GM19463 (cell line): ENCODE measurements at regions not wholly inside any gene's neighbourhood (a gene's known extent, or its start where the extent isn't known, plus 50 kb on each side); places are given as distances from the start of the nearest gene placed in this dataset.

Source experiments
- ATAC-seq: cut with Tn5 transposase; IDR thresholded peaks from one replicate; pipeline ENCODE4 v1.9.1; 2021; ENCODE audit warnings: mild to moderate bottlenecking, moderate library complexity; ENCODE audit not compliant: unreplicated experiment

DNA sequence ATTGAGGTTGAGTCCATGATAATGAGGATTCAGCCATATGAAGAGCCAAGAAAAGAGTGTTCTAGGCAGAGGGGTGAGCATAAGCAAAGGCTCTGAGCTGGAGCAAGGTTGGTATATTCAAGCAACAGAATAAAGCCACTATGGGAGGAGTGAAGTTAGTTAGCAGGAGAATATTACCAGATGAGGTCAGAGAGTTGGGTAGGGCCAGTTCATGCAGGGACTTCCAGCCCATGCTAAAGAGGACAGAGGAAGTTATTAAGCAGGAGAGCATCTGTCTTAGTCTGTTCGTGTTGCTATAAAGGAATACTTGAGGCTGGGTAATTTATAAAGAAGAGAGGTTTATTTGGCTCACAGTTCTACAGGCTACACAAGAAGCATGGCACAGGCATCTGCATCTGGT, 57.1 kb upstream of the ATG10 start:
- ATAC-seq = no peak

DNA sequence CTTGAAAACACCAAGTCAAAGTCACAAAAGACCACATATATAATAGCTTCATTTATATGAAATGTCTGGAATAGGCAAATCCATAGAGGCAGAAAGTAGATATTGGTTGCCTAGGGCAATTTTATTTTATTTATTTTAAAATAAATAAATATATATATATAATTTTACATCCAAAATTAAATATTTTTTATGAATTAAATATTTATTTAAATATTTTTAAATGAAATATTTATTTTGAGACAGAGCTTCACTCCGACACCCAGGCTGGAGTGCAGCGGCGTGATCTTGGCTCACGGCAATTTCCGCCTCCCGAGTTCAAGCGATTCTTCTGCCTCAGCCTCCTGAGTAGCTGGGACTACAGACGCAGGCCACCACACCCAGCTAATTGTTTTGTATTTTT, 58.9 kb upstream of the ATG10 start:
- no peak for ATAC-seq

GRCh38 chr5:81909677-81910076, 62.1 kb upstream of the ATG10 start:
- peak; percentile 82 for ATAC-seq

DNA sequence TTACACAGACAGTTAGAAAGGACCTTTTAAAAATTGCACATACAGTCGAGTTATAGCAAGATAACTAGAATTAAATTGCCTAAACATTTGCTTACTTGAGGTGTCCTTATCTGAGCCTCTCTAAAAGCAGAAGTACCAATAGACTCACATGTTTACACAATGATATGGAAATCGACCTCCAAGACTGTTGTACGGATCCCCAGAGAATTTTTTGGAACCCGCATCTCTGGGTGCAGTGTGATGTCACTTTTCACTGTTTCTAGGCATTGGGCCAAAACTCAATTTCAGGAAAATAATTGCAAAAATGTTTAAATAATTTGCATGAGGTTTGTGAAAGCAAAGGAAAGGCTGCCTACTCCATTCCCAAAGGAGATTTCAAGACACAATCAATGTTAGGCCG, 63.1 kb upstream of the ATG10 start:
- no peak for ATAC-seq

GRCh38 chr5:81908044-81908443, 63.8 kb upstream of the ATG10 start:
- ATAC-seq = no peak

DNA sequence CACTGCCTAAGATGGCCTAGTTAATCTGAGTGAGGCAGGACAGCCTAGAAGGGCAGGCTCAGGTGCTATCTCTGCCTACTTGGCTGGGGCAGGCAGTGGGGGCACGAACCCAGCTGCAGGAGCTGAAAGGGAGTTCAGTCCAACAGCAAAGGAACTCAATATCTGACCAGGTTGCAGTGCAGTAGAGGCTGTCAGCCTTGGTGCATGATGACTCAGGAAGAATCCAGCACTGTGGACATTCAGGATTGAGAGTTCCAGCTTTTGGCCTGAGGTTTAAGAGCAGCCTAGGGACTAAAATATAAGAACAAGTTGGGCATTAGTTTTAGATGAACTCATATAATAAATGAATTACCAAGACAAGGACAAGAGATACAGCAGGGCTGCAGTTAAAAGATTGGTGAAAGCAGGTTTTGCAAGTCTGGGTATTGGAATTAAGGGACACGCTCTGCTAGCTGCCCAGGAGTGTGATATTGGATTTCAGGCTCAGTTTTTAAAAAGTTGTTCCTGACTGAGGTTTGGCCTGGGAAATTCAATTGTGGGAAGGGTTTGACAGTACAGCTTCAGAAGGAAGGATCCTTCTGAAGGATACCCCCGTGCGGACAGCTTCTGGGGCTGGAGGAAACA, 64.7 kb upstream of the ATG10 start:
- ATAC-seq = no peak

DNA sequence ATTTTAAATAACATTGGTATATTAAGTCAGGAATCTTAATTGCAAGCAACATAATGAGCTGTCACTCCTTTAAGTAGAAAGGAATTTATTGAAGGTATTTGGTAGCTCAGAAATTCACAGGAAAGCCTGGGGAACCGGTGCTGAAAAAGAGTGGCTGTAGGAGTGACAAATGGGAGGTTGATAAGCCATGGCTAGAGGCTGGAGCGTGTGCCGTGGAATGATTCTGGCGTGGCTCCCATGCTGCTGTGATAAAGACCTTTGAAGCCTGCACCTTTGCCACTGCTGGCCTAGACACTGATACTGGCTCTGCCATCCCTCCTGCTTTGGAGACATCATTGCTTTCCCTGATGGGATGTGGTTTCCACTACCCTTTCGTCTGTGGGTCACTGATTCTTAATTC, 65.7 kb upstream of the ATG10 start:
- no peak for ATAC-seq

DNA sequence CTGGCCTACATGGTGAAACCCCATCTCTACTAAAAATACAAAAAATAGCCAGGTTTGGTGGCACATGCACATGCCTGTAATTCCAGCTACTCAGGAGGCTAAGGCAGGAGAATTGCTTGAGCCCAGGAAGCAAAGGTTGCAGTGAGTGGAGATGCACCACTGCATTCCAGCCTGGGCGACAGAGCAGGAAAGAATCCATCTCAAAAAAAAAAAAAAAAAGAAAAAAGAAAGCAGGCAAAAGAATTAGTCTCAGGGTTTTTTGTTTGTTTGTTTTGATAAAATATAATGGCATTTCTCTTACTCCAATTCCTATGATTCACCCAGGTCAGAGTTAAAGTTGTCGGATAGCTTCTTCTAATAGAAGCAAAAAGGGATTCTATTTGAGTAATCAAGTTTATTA, 67.0 kb upstream of the ATG10 start:
- no peak for ATAC-seq

DNA sequence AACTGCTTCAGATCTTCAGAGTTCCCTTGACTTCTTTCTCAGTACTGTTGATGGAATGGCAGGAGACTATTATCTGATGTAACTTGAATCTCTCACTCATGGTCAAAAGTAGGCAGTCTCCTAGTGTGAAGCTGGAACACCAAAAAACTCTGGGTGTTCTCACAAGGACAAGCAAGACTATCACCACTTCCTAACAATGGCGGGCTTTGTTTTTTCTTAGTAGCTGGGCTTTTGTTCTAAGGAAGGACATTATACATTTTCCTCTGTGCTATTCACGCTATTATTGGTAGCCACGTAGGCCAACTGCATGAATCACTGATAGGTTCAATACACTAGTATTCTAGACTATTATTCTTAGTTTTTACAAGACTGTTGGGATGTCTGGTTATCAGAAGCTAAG, 67.7 kb upstream of the ATG10 start:
- no peak for ATAC-seq

GRCh38 chr5:81901586-81901985, 70.2 kb upstream of the ATG10 start:
- no peak for ATAC-seq

DNA sequence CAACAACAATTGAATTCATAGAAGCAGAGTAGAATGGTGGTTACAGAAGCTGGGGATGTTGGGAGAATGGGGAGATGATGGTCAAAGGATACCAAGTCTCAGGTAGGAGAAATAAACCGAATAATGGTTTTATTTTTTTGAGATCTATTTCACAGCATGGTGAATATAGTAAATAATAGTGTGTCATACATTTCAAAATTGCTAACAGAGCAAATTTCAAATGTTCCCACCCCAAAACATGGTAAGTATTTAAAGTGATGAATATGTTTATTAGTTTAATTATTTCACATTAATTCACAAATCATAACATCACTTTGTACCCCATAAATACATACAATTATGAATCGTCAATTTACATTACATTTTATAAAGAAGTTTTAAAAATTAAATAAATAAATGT, 72.7 kb upstream of the ATG10 start:
- no peak for ATAC-seq

DNA sequence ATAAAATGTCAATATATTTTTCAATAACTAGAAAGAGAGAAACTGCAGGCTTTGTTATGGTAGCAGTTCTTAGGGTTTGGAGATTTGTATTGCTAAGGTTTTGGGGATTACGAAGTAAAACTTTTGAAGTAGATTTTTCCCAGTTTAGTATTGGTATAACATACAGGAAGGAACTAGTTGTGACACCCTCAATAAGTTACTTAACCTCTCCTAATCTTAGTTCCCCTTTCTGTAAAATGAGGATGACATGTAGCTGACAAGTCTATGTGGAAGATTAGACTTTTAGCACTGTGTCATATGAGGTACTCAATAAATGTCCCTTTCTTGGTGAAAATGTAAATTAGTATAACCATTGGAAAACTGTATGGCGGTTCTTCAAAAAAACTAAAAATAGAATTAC, 73.4 kb upstream of the ATG10 start:
- ATAC-seq = no peak

DNA sequence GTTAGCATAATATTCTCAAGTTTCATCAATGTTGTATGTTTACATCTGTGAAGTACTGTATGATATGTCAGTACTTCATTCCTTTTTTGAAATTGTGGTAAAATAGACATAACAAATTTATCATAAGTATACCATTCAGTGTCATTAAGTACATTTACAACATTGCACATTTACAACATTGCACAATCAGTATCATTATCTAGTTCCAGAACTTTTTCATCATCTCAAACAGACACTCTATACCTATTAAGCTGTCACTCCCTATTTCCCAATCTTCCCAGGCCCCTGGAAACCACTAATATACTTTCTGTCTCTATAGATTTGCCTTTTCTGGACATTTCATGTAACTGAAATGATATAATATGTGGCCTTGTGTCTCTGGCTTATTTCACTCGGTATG, 75.1 kb upstream of the ATG10 start:
- no peak for ATAC-seq

DNA sequence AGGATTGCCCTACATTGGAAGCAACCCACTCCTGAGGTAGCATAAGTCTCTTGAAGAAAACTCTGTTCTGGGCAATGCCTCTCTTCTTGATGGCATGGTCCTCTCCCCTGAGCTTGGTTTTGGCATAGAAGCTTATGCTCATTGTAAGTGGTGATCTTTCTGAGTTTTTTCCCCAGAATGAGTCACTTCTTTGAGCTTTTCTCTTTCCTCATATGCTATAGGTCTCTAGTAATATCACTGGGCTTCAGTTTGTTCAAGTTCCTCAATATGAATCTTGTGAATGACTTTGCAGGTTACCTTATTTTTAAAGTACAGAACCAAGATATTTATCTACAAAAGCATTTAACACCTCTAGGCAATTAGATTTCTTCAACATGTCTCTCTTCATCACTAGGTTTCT, 76.5 kb upstream of the ATG10 start:
- ATAC-seq = no peak

- ATAC-seq = no peak
These were observed 77.9 kb upstream of the ATG10 start for GRCh38 chr5:81893961-81894360.

GRCh38 chr5:81884871-81885270, 87.0 kb upstream of the ATG10 start:
- no peak for ATAC-seq

DNA sequence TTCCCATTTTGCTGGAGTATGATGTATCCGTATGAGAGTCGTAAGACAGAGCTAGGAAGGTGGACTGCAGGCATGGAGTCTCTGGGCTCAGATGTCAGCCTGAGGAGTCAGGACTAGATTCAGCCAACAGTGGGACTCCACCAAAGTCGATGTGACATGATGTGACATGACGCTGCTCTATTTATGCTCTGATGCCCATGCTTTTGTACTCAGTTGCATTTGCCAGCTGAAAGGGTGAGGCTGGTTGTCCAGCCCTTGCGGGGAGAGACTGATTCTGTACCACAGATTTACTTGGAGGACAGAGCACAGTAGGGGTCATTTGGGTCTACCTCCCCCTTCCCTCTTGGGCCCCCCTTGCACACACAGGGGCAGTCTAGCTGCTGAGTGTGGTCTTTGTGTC, 88.5 kb upstream of the ATG10 start:
- ATAC-seq = no peak

- ATAC-seq = no peak
These were observed 90.2 kb upstream of the ATG10 start for GRCh38 chr5:81881595-81881994.

- no peak for ATAC-seq
These were observed 91.9 kb upstream of the ATG10 start for GRCh38 chr5:81879936-81880335.

DNA sequence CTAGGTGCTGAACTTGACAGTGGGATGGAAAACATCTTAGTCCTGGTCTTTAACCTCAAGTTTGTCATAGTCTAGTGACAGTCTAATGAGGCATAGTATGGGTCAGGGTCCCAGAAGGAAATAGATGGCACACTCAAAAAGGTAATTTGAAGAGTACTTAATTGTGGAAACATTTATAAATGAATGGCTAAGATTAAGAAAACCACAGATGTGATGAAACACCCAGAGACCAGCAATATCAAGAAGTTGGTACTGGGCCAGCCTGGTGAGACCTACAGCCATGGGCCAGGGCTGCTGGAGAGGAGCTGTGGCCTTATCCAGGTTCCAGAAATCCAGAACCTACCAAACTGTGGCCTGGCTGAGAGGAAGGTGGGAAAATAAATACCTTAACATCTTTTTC, 93.5 kb upstream of the ATG10 start:
- ATAC-seq = no peak

GRCh38 chr5:81866994-81867393, 104.8 kb upstream of the ATG10 start:
- no peak for ATAC-seq

DNA sequence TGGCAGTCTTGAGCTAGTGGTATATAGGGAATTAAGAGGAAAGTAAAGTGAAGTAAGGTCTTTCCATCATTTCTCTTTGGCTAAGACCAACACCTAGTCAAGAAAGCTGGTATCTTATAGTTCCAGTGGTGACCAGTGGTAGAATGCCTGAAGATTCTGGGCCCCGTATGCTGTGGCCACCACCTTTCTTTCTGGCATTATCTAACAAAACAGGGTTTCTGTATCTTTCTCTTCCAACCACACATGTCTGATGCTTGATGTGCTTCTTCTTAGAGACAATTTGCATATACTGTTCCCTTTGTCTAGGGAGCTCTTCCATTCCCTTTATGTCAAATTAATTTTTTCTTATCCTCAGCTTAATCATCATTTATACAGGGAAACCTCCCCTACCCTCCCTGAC, 109.9 kb upstream of the SSBP2 start:
- ATAC-seq = no peak

- no peak for ATAC-seq
These were observed 108.7 kb upstream of the SSBP2 start for GRCh38 chr5:81859624-81860023.
